ENCODE measurements at regions not wholly inside any gene's neighbourhood (a gene's known extent, or its start where the extent isn't known, plus 50 kb on each side); places are given as distances from the start of the nearest gene placed in this dataset.

DNA sequence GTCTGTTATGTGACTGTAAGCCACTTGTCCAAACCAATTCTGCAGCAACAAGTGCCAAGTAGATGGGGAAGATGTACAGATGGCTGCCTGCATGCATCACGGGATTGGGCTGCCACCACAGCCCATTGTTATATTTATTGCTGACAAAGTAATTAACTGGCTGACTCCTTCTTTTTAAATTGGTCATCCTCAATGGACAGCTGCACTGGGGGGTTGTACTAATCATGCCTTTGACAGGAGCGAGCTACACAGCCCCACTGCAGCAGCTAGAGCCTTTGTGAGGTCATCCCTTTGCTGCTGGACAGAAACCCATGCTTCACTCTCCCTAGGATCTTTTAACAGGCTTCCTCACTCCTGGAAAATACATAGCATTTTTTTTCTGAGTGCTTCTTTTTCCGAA is 146.7 kb upstream of the CXXC4 start:
- no peaks in the 10 kb centered on the region for H4K20me1 ChIP-seq (ENCODE audit: control insufficient read depth, insufficient read depth)
- no peak overlapping the region for H3K4me2 ChIP-seq (ENCODE audit: control insufficient read depth, insufficient read depth)
- 13% methylated on average over 3 of the region's 3 CpGs for whole genome bisulfite sequencing (ENCODE audit: insufficient coverage, insufficient replicate concordance, low lambda C conversion rate, missing lambda C conversion rate)
- ChIA-PET POLR2A (no interaction called here), RAD21 (ENCODE audit: unreplicated experiment) (no interaction called here), CTCF (no interaction called here), SMC1A (ENCODE audit: uncharacterized antibody, unreplicated experiment) (interaction anchor here (1.1 to 1.4 kb wide), 2 partner anchors 15 to 217 kb away, joined by 3 to 4 read pairs; no protein-coding TSS in a partner anchor)
- peaks cover 2% of the 10 kb centered on the region; the same call in 1 of the 3 replicates for H3K9me3 ChIP-seq (replicated peaks; ENCODE audit: control insufficient read depth, insufficient read depth, low read length)
- TF ChIP-seq, protein P1, sequence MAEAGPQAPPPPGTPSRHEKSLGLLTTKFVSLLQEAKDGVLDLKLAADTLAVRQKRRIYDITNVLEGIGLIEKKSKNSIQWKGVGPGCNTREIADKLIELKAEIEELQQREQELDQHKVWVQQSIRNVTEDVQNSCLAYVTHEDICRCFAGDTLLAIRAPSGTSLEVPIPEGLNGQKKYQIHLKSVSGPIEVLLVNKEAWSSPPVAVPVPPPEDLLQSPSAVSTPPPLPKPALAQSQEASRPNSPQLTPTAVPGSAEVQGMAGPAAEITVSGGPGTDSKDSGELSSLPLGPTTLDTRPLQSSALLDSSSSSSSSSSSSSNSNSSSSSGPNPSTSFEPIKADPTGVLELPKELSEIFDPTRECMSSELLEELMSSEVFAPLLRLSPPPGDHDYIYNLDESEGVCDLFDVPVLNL (IDR thresholded peaks at IDR 0.05; ENCODE audit: low read depth, low read length) = no peak
- no peak for TF ChIP-seq IRF5 (IDR thresholded peaks at IDR 0.05; ENCODE audit: borderline replicate concordance)
- no peaks in the 10 kb centered on the region for H3K27me3 ChIP-seq (replicated peaks in 1 of 2; ENCODE audit: control insufficient read depth in 2 of 2, insufficient read depth in 2 of 2, low read length in 1 of 2)
- H3K4me3 ChIP-seq = no peak overlapping the region
- intact Hi-C loops (cut with micrococcal nuclease; ENCODE audit: unreplicated experiment) (no loop called here), in situ Hi-C loops (cut with MboI) (no loop called here)
- H3K27ac ChIP-seq (ENCODE audit: control insufficient read depth, insufficient read depth) = no peak overlapping the region
- H3K9ac ChIP-seq (ENCODE audit: control insufficient read depth, insufficient read depth, low read length) = no peak overlapping the region
- no peaks in the 10 kb centered on the region for H3K36me3 ChIP-seq (ENCODE audit: control insufficient read depth in 2 of 2, insufficient read depth in 2 of 2, low read length in 1 of 2)
- FAIRE-seq (no peak), ATAC-seq (no peak), DNase-seq (ENCODE audit: low read depth, low spot score) (no peak)
- no peaks in the 10 kb centered on the region for H3K79me2 ChIP-seq (ENCODE audit: control insufficient read depth, insufficient read depth, low read length)
- peak overlapping the region; percentile 33; the same call in 1 of the 2 replicates for H2AFZ ChIP-seq (ENCODE audit: control insufficient read depth, low read depth, low read length)
- no peaks in the 10 kb centered on the region for H3K4me1 ChIP-seq (ENCODE audit: control insufficient read depth, insufficient read depth, low read length)
- BruUV-seq (replicated peaks) = no TSS peak

DNA sequence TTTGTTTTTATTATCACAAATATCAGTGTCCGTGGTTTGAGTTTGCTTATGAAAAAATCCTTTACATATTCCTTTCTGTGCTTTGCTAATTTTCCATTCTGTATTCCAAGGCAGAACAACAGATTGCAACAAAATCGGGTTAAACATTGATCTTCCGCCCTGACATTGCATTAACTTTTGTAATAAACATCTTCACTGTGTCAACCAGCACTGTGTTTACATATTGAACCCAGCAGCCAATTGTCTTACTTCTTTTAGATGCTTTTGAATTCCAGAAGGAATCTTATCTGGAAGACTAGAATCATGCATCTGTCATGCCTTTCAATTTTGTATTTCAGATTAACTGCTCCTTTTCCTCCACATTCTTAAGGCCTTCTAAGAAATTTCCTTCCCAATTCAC is 147.8 kb upstream of the CXXC4 start:
- Histone ChIP-seq H3K79me2 (ENCODE audit: control insufficient read depth, insufficient read depth, low read length) (no peaks in the 10 kb centered on the region), H3K4me3 (no peak overlapping the region), H3K27ac (ENCODE audit: control insufficient read depth, insufficient read depth) (no peak overlapping the region), H3K4me2 (ENCODE audit: control insufficient read depth, insufficient read depth) (no peak overlapping the region), H3K9ac (ENCODE audit: control insufficient read depth, insufficient read depth, low read length) (no peak overlapping the region), H3K4me1 (ENCODE audit: control insufficient read depth, insufficient read depth, low read length) (no peaks in the 10 kb centered on the region), H4K20me1 (ENCODE audit: control insufficient read depth, insufficient read depth) (no peaks in the 10 kb centered on the region), H3K9me3 (replicated peaks; ENCODE audit: control insufficient read depth, insufficient read depth, low read length) (peaks cover 2% of the 10 kb centered on the region; the same call in 2 of the 3 replicates), H3K27me3 (replicated peaks in 1 of 2; ENCODE audit: control insufficient read depth in 2 of 2, insufficient read depth in 2 of 2, low read length in 1 of 2) (no peaks in the 10 kb centered on the region), H3K36me3 (ENCODE audit: control insufficient read depth in 2 of 2, insufficient read depth in 2 of 2, low read length in 1 of 2) (no peaks in the 10 kb centered on the region), H2AFZ (ENCODE audit: control insufficient read depth, low read depth, low read length) (no peak overlapping the region)
- BruUV-seq (replicated peaks) = no TSS peak
- in situ Hi-C loops (cut with MboI) = no loop called here
- intact Hi-C loops (cut with micrococcal nuclease; ENCODE audit: unreplicated experiment) = no loop called here
- POLR2A ChIA-PET = no interaction called here
- RAD21 ChIA-PET (ENCODE audit: unreplicated experiment) = no interaction called here
- CTCF ChIA-PET = interaction anchor here (0.6 kb wide), 1 partner anchor 253 kb away, joined by 3 read pairs; no protein-coding TSS in a partner anchor
- 36% methylated on average over 3 of the region's 3 CpGs for WGBS (ENCODE audit: insufficient coverage, insufficient replicate concordance, low lambda C conversion rate, missing lambda C conversion rate)
- no peak for DNase-seq (ENCODE audit: low read depth, low spot score)
- ATAC-seq = no peak
- FAIRE-seq = no peak
- SMC1A ChIA-PET (ENCODE audit: uncharacterized antibody, unreplicated experiment) = interaction anchor here (1.0 kb wide), 1 partner anchor 8 kb away, joined by 3 read pairs; no protein-coding TSS in a partner anchor
- TF ChIP-seq PAX8 (IDR thresholded peaks at IDR 0.05) (no peak), ZNF207 (IDR thresholded peaks at IDR 0.05; ENCODE audit: borderline replicate concordance) (no peak), ZBTB11 (CRISPR knock-in tag; IDR thresholded peaks at IDR 0.05) (no peak), ZNF24 (IDR thresholded peaks at IDR 0.05) (no peak), ATF3 (IDR thresholded peaks at IDR 0.05; ENCODE audit: borderline replicate concordance, extremely low read depth, low read depth, low read length) (no peak), ZNF622 (IDR thresholded peaks at IDR 0.05) (no peak), NFIC (IDR thresholded peaks at IDR 0.05; ENCODE audit: low read depth, low read length) (no peak), MEF2B (IDR thresholded peaks at IDR 0.05; ENCODE audit: partially characterized antibody, poor library complexity, severe bottlenecking) (no peak), ZSCAN29 (IDR thresholded peaks at IDR 0.05) (no peak), BMI1 (IDR thresholded peaks at IDR 0.05; ENCODE audit: borderline replicate concordance) (no peak)

Data from GM12878 (cell line).